Gastroesophageal sphincter (tissue), 3 donors: ENCODE measurements at regions not wholly inside any gene's neighbourhood (a gene's known extent, or its start where the extent isn't known, plus 50 kb on each side); places are given as distances from the start of the nearest gene placed in this dataset.

ENCODE experiments used
- CTCF ChIP-seq, 4 experiments: fragments of 200-600 bp in 2 of 4; fragments of 450-650 bp in 2 of 4; sonication (generic) in 1 of 4; IDR thresholded peaks; one replicate each; pipeline ENCODE4 v1.5.1; 2017 to 2019; ENCODE audit warnings: antibody characterized with exemption in 4 of 4, mild to moderate bottlenecking in 2 of 4, moderate library complexity in 2 of 4
- EP300 ChIP-seq: sonication (generic); formaldehyde crosslinking; IDR thresholded peaks from one replicate; pipeline ENCODE4 v1.6.1; 2017; ENCODE audit warnings: antibody characterized with exemption, mild to moderate bottlenecking
- POLR2A ChIP-seq, 2 donors: fragments of 450-650 bp; IDR thresholded peaks; one replicate each; pipeline ENCODE4 v1.6.1; 2017; ENCODE audit warnings: antibody characterized with exemption in 2 of 2, mild to moderate bottlenecking in 2 of 2, moderate library complexity in 1 of 2
- POLR2AphosphoS5 ChIP-seq: sonication (generic); formaldehyde crosslinking; IDR thresholded peaks from one replicate; pipeline ENCODE4 v1.6.1; 2017; ENCODE audit warnings: antibody characterized with exemption

GRCh38 chr2:206858687-206859329, 80.5 kb upstream of the CPO start:
- no peak for TF ChIP-seq POLR2AphosphoS5
- no peak for TF ChIP-seq CTCF (IDR thresholded peaks at IDR 0.05)
- no peak for TF ChIP-seq POLR2A (IDR thresholded peaks at IDR 0.05)
- no peak for TF ChIP-seq EP300
